IPS-18a (cell line): ENCODE measurements at regions not wholly inside any gene's neighbourhood (a gene's known extent, or its start where the extent isn't known, plus 50 kb on each side); places are given as distances from the start of the nearest gene placed in this dataset.

Experiments
- H3K27ac ChIP-seq: one replicate; pipeline ENCODE4 v1.5.1; 2013; ENCODE audit warnings: low read length
- H3K27me3 ChIP-seq: one replicate; pipeline ENCODE4 v1.6.1; 2013; ENCODE audit warnings: mild to moderate bottlenecking, low read length; ENCODE audit not compliant: control insufficient read depth, insufficient read depth
- H3K36me3 ChIP-seq: one replicate; pipeline ENCODE4 v1.6.1; 2013; ENCODE audit warnings: low read depth, low read length; ENCODE audit not compliant: control insufficient read depth
- H3K4me1 ChIP-seq: one replicate; pipeline ENCODE4 v1.6.1; 2013; ENCODE audit warnings: low read depth, low read length; ENCODE audit not compliant: control insufficient read depth
- H3K4me3 ChIP-seq: one replicate; pipeline ENCODE4 v1.5.1; 2013; ENCODE audit warnings: low read length
- H3K9ac ChIP-seq: one replicate; pipeline ENCODE4 v1.6.1; 2013; ENCODE audit warnings: mild to moderate bottlenecking, low read length, moderate library complexity
- H3K9me3 ChIP-seq: one replicate; pipeline ENCODE4 v1.6.1; 2013; ENCODE audit warnings: low read depth, low read length; ENCODE audit not compliant: control insufficient read depth

- H3K36me3 ChIP-seq = no peaks in the 10 kb centered on the region
- no peaks in the 10 kb centered on the region for H3K9me3 ChIP-seq
- H3K4me3 ChIP-seq = no peak overlapping the region
- no peak overlapping the region for H3K9ac ChIP-seq
- H3K4me1 ChIP-seq = peaks cover 11% of the 10 kb centered on the region
- no peak overlapping the region for H3K27ac ChIP-seq
- no peaks in the 10 kb centered on the region for H3K27me3 ChIP-seq
Observed at GRCh38 chr9:73077625-73078030, 74.0 kb upstream of the ANXA1 start.

- Histone ChIP-seq H3K36me3 (no peaks in the 10 kb centered on the region), H3K27ac (no peak overlapping the region), H3K9me3 (no peaks in the 10 kb centered on the region), H3K27me3 (no peaks in the 10 kb centered on the region), H3K4me3 (no peak overlapping the region), H3K4me1 (peaks cover 11% of the 10 kb centered on the region), H3K9ac (no peak overlapping the region)
Observed at GRCh38 chr9:73076970-73077369, 74.7 kb upstream of the ANXA1 start.

- Histone ChIP-seq H3K36me3 (no peaks in the 10 kb centered on the region), H3K9me3 (no peaks in the 10 kb centered on the region), H3K27ac (no peak overlapping the region), H3K4me3 (no peak overlapping the region), H3K4me1 (no peaks in the 10 kb centered on the region), H3K9ac (no peak overlapping the region), H3K27me3 (no peaks in the 10 kb centered on the region)
Observed at GRCh38 chr9:73074176-73074708, 77.4 kb upstream of the ANXA1 start.

- H3K36me3 ChIP-seq = no peaks in the 10 kb centered on the region
- no peak overlapping the region for H3K27ac ChIP-seq
- no peaks in the 10 kb centered on the region for H3K9me3 ChIP-seq
- no peak overlapping the region for H3K9ac ChIP-seq
- no peaks in the 10 kb centered on the region for H3K27me3 ChIP-seq
- no peak overlapping the region for H3K4me3 ChIP-seq
- no peaks in the 10 kb centered on the region for H3K4me1 ChIP-seq
Observed at GRCh38 chr9:73073337-73074175, 78.1 kb upstream of the ANXA1 start.

- no peaks in the 10 kb centered on the region for H3K9me3 ChIP-seq
- H3K27ac ChIP-seq = no peak overlapping the region
- H3K9ac ChIP-seq = no peak overlapping the region
- no peaks in the 10 kb centered on the region for H3K4me1 ChIP-seq
- H3K4me3 ChIP-seq = no peak overlapping the region
- no peaks in the 10 kb centered on the region for H3K27me3 ChIP-seq
- H3K36me3 ChIP-seq = no peaks in the 10 kb centered on the region
Observed at GRCh38 chr9:73067074-73067473, 84.6 kb upstream of the ANXA1 start.

GRCh38 chr9:73065439-73065838 is 86.2 kb upstream of the ANXA1 start:
- no peaks in the 10 kb centered on the region for H3K9me3 ChIP-seq
- H3K27me3 ChIP-seq = no peaks in the 10 kb centered on the region
- no peak overlapping the region for H3K9ac ChIP-seq
- H3K4me3 ChIP-seq = no peak overlapping the region
- no peaks in the 10 kb centered on the region for H3K4me1 ChIP-seq
- H3K36me3 ChIP-seq = no peaks in the 10 kb centered on the region
- H3K27ac ChIP-seq = no peak overlapping the region

- Histone ChIP-seq H3K9ac (no peak overlapping the region), H3K9me3 (no peaks in the 10 kb centered on the region), H3K4me1 (no peaks in the 10 kb centered on the region), H3K36me3 (no peaks in the 10 kb centered on the region), H3K27ac (no peak overlapping the region), H3K4me3 (no peak overlapping the region), H3K27me3 (no peaks in the 10 kb centered on the region)
Observed at GRCh38 chr9:73064315-73064714, 87.3 kb upstream of the ANXA1 start.

- no peak overlapping the region for H3K27ac ChIP-seq
- H3K4me3 ChIP-seq = no peak overlapping the region
- no peak overlapping the region for H3K9ac ChIP-seq
- no peaks in the 10 kb centered on the region for H3K27me3 ChIP-seq
- H3K4me1 ChIP-seq = no peaks in the 10 kb centered on the region
- H3K9me3 ChIP-seq = no peaks in the 10 kb centered on the region
- no peaks in the 10 kb centered on the region for H3K36me3 ChIP-seq
Observed at GRCh38 chr9:73061146-73061545, 90.5 kb upstream of the ANXA1 start.

- Histone ChIP-seq H3K9ac (no peak overlapping the region), H3K36me3 (no peaks in the 10 kb centered on the region), H3K27ac (no peak overlapping the region), H3K4me3 (no peak overlapping the region), H3K9me3 (no peaks in the 10 kb centered on the region), H3K27me3 (no peaks in the 10 kb centered on the region), H3K4me1 (no peaks in the 10 kb centered on the region)
Observed at GRCh38 chr9:73059247-73059646, 92.4 kb upstream of the ANXA1 start.

GRCh38 chr9:73056245-73056644 is 95.4 kb upstream of the ANXA1 start:
- no peaks in the 10 kb centered on the region for H3K27me3 ChIP-seq
- H3K9ac ChIP-seq = no peak overlapping the region
- no peak overlapping the region for H3K4me3 ChIP-seq
- no peaks in the 10 kb centered on the region for H3K9me3 ChIP-seq
- no peak overlapping the region for H3K27ac ChIP-seq
- peaks cover 23% of the 10 kb centered on the region for H3K4me1 ChIP-seq
- no peaks in the 10 kb centered on the region for H3K36me3 ChIP-seq

- Histone ChIP-seq H3K27me3 (no peaks in the 10 kb centered on the region), H3K9me3 (no peaks in the 10 kb centered on the region)
Observed at GRCh38 chr9:73054091-73054490, 97.6 kb upstream of the ANXA1 start.

GRCh38 chr9:73053543-73053942 is 98.1 kb upstream of the ANXA1 start:
- no peak overlapping the region for H3K9ac ChIP-seq
- no peak overlapping the region for H3K27ac ChIP-seq
- H3K4me3 ChIP-seq = no peak overlapping the region
- H3K36me3 ChIP-seq = no peaks in the 10 kb centered on the region
- H3K27me3 ChIP-seq = no peaks in the 10 kb centered on the region
- no peaks in the 10 kb centered on the region for H3K9me3 ChIP-seq
- H3K4me1 ChIP-seq = peaks cover 32% of the 10 kb centered on the region

More at GRCh38 chr9:73054091-73054490, 97.6 kb upstream of the ANXA1 start:
- H3K27ac ChIP-seq = no peak overlapping the region
- H3K4me3 ChIP-seq = no peak overlapping the region
- H3K36me3 ChIP-seq = no peaks in the 10 kb centered on the region
- H3K9ac ChIP-seq = no peak overlapping the region
- H3K4me1 ChIP-seq = peaks cover 32% of the 10 kb centered on the region
